ENCODE measurements at regions not wholly inside any gene's neighbourhood (a gene's known extent, or its start where the extent isn't known, plus 50 kb on each side); places are given as distances from the start of the nearest gene placed in this dataset.

GRCh38 chr2:234212534-234212933 is 162.0 kb downstream of the SPP2 start:
- H3K4me3 ChIP-seq (replicated peaks in 1 of 3; ENCODE audit: insufficient read depth in 1 of 3, low read depth in 2 of 3, low read length in 3 of 3), result no peak overlapping the region
- H3K4me2 ChIP-seq (ENCODE audit: low read depth, low read length), result no peak overlapping the region
- H3K9ac ChIP-seq (ENCODE audit: insufficient read depth, low read depth, low read length), result no peak overlapping the region
- H3K27me3 ChIP-seq (ENCODE audit: control insufficient read depth in 1 of 2, insufficient read depth in 2 of 2, low read length in 2 of 2), result 0 out of 5 replicates have a peak, but pooled peaks cover 0 to 10% of the 10 kb centered on the region in 2 experiments
- intact Hi-C loops (cut with micrococcal nuclease; ENCODE audit: unreplicated experiment) (no loop called here), in situ Hi-C loops (cut with HindIII; ENCODE audit: extremely low pct_ligation_motif_present, low pct_unique_long_range_greater_than_20kb) (no loop called here)
- FAIRE-seq, result no peak
- CTCF ChIA-PET (ENCODE audit: low intra/inter-chr PET ratio, low total read pairs), result no interaction called here
- H3K9me3 ChIP-seq (ENCODE audit: low read length), result no peaks in the 10 kb centered on the region
- H2AFZ ChIP-seq (ENCODE audit: low read length), result no peak overlapping the region
- peak; percentile 41 for ATAC-seq
- 0 out of 2 replicates have a peak, but pooled peaks cover 5% of the 10 kb centered on the region for H3K4me1 ChIP-seq (ENCODE audit: insufficient read depth, low read length)
- POLR2A ChIA-PET, result no interaction called here
- WGBS (ENCODE audit: low lambda C conversion rate), result 36% methylated on average over 8 of the region's 8 CpGs
- H3K79me2 ChIP-seq (ENCODE audit: insufficient read depth, low read length), result no peaks in the 10 kb centered on the region
- DNase-seq (ENCODE audit: low spot score), result no peak
- no peaks in the 10 kb centered on the region for H4K20me1 ChIP-seq (ENCODE audit: insufficient read depth, low read length)
- H3K27ac ChIP-seq (ENCODE audit: extremely low read length, insufficient read depth, low read length), result no peak overlapping the region
- BruUV-seq (replicated peaks), result no TSS peak
- H3K36me3 ChIP-seq (replicated peaks in 1 of 2; ENCODE audit: control insufficient read depth in 1 of 2, insufficient read depth in 2 of 2, low read length in 2 of 2), result no peaks in the 10 kb centered on the region
- TF ChIP-seq EP300 (IDR thresholded peaks at IDR 0.05; ENCODE audit: low read depth in 2 of 2, low read length in 2 of 2) (no peak), EP300 (CRISPR knock-in tag; IDR thresholded peaks at IDR 0.05; ENCODE audit: borderline replicate concordance) (no peak), MED1 (CRISPR knock-in tag; IDR thresholded peaks at IDR 0.05) (no peak), TARDBP (CRISPR knock-in tag; IDR thresholded peaks at IDR 0.05) (no peak), TBL1XR1 (IDR thresholded peaks at IDR 0.05; ENCODE audit: borderline replicate concordance, low read length, partially characterized antibody) (no peak), SETDB1 (CRISPR knock-in tag; IDR thresholded peaks at IDR 0.05; ENCODE audit: borderline replicate concordance) (no peak), E2F5 (CRISPR knock-in tag; conservative IDR thresholded peaks at IDR 0.05) (no peak), KDM4B (CRISPR knock-in tag; IDR thresholded peaks at IDR 0.05) (no peak), IKZF4 (CRISPR knock-in tag; IDR thresholded peaks at IDR 0.05; ENCODE audit: borderline replicate concordance, low read depth, not compliant biosample characterization) (no peak), ZNF781 (CRISPR knock-in tag; IDR thresholded peaks at IDR 0.05; ENCODE audit: borderline replicate concordance, not compliant biosample characterization) (no peak), KLF15 (CRISPR knock-in tag; IDR thresholded peaks at IDR 0.05; ENCODE audit: borderline replicate concordance) (no peak), ZNF333 (CRISPR knock-in tag; IDR thresholded peaks at IDR 0.05; ENCODE audit: borderline replicate concordance) (no peak)
- TF ChIP-seq, protein P1, sequence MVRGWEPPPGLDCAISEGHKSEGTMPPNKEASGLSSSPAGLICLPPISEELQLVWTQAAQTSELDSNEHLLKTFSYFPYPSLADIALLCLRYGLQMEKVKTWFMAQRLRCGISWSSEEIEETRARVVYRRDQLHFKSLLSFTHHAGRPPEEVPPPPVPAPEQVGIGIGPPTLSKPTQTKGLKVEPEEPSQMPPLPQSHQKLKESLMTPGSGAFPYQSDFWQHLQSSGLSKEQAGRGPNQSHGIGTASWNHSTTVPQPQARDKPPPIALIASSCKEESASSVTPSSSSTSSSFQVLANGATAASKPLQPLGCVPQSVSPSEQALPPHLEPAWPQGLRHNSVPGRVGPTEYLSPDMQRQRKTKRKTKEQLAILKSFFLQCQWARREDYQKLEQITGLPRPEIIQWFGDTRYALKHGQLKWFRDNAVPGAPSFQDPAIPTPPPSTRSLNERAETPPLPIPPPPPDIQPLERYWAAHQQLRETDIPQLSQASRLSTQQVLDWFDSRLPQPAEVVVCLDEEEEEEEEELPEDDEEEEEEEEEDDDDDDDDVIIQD (CRISPR knock-in tag; IDR thresholded peaks at IDR 0.05; ENCODE audit: low read depth), result no peak
- TF ChIP-seq, protein P2, sequence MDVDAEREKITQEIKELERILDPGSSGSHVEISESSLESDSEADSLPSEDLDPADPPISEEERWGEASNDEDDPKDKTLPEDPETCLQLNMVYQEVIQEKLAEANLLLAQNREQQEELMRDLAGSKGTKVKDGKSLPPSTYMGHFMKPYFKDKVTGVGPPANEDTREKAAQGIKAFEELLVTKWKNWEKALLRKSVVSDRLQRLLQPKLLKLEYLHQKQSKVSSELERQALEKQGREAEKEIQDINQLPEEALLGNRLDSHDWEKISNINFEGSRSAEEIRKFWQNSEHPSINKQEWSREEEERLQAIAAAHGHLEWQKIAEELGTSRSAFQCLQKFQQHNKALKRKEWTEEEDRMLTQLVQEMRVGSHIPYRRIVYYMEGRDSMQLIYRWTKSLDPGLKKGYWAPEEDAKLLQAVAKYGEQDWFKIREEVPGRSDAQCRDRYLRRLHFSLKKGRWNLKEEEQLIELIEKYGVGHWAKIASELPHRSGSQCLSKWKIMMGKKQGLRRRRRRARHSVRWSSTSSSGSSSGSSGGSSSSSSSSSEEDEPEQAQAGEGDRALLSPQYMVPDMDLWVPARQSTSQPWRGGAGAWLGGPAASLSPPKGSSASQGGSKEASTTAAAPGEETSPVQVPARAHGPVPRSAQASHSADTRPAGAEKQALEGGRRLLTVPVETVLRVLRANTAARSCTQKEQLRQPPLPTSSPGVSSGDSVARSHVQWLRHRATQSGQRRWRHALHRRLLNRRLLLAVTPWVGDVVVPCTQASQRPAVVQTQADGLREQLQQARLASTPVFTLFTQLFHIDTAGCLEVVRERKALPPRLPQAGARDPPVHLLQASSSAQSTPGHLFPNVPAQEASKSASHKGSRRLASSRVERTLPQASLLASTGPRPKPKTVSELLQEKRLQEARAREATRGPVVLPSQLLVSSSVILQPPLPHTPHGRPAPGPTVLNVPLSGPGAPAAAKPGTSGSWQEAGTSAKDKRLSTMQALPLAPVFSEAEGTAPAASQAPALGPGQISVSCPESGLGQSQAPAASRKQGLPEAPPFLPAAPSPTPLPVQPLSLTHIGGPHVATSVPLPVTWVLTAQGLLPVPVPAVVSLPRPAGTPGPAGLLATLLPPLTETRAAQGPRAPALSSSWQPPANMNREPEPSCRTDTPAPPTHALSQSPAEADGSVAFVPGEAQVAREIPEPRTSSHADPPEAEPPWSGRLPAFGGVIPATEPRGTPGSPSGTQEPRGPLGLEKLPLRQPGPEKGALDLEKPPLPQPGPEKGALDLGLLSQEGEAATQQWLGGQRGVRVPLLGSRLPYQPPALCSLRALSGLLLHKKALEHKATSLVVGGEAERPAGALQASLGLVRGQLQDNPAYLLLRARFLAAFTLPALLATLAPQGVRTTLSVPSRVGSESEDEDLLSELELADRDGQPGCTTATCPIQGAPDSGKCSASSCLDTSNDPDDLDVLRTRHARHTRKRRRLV (CRISPR knock-in tag; IDR thresholded peaks at IDR 0.05), result no peak
- TF ChIP-seq, protein P3, sequence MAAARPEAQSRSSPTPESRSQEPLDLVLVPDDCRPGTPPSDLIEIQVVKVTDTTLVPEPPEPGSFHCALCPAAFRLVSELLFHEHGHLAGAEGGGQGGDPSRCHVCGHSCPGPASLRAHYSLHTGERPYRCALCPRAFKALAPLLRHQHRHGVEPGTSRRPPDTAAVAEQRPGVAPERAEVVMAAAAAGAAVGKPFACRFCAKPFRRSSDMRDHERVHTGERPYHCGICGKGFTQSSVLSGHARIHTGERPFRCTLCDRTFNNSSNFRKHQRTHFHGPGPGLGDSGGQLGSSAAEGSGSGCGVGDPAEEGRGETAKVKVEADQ (CRISPR knock-in tag; IDR thresholded peaks at IDR 0.05; ENCODE audit: borderline replicate concordance), result no peak
- TF ChIP-seq, protein P4, sequence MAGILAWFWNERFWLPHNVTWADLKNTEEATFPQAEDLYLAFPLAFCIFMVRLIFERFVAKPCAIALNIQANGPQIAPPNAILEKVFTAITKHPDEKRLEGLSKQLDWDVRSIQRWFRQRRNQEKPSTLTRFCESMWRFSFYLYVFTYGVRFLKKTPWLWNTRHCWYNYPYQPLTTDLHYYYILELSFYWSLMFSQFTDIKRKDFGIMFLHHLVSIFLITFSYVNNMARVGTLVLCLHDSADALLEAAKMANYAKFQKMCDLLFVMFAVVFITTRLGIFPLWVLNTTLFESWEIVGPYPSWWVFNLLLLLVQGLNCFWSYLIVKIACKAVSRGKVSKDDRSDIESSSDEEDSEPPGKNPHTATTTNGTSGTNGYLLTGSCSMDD (CRISPR knock-in tag; IDR thresholded peaks at IDR 0.05), result no peak

Measured in HepG2 (cell line).